CD4-positive, alpha-beta T cell (primary cell): ENCODE measurements at regions not wholly inside any gene's neighbourhood (a gene's known extent, or its start where the extent isn't known, plus 50 kb on each side); places are given as distances from the start of the nearest gene placed in this dataset.

Experiments
- ATAC-seq: fragments of 200-7000 bp; cut with Tn5 transposase; one replicate; pipeline ENCODE4 v1.10.0; 2022; ENCODE audit warnings: mild to moderate bottlenecking; ENCODE audit not compliant: poor library complexity
- CTCF ChIA-PET: fragments of 350-600 bp; sonication (Branson Sonifier 250); formaldehyde crosslinking; loops from one replicate; lab custom pipeline; 2021; ENCODE audit warnings: antibody characterized with exemption, inconsistent platforms; lab: Charles Lee
- POLR2A ChIA-PET: fragments of 350-600 bp; sonication (Branson Sonifier 250); formaldehyde crosslinking; loops from one replicate; lab custom pipeline; 2021; ENCODE audit warnings: antibody characterized with exemption, inconsistent platforms; lab: Charles Lee
- DNase-seq, 14 experiments: peaks; one replicate each; pipeline ENCODE4 v3.0.0-alpha.2; 2013 to 2020; ENCODE audit warnings: mixed read lengths in 2 of 14
- H3K27ac ChIP-seq, 2 donors: one replicate each; pipeline versions ENCODE4 v1.5.1 to v1.7.0; 2013; ENCODE audit warnings: low read length in 2 of 2, low read depth in 1 of 2, mild to moderate bottlenecking in 1 of 2
- H3K27me3 ChIP-seq, 2 experiments: 1 replicate in 1 of 2; 2 replicates in 1 of 2; pipeline versions ENCODE4 v1.6.1 to v1.7.0; 2013; ENCODE audit warnings: low read length in 2 of 2, control low read depth in 1 of 2, mild to moderate bottlenecking in 1 of 2, moderate library complexity in 1 of 2; ENCODE audit not compliant: insufficient read depth in 2 of 2, control insufficient read depth in 1 of 2
- H3K36me3 ChIP-seq: one replicate; pipeline ENCODE4 v1.6.1; 2013; ENCODE audit warnings: low read length, control low read depth; ENCODE audit not compliant: insufficient read depth
- H3K4me1 ChIP-seq: one replicate; pipeline ENCODE4 v1.6.1; 2013; ENCODE audit warnings: low read length, control low read depth; ENCODE audit not compliant: insufficient read depth
- H3K4me3 ChIP-seq: one replicate; pipeline ENCODE4 v1.5.1; 2013; ENCODE audit warnings: mild to moderate bottlenecking, low read length, moderate library complexity
- H3K9me3 ChIP-seq, 2 experiments: 1 replicate in 1 of 2; 2 replicates in 1 of 2; pipeline versions ENCODE4 v1.6.1 to v1.7.0; 2013; ENCODE audit warnings: low read length in 2 of 2, mild to moderate bottlenecking in 2 of 2, control low read depth in 1 of 2, moderate library complexity in 1 of 2; ENCODE audit not compliant: control insufficient read depth in 1 of 2, insufficient read depth in 1 of 2
- H3K27ac Mint-ChIP-seq: one replicate; pipeline ENCODE4 v1.8.0; 2020; ENCODE audit warnings: mixed read lengths
- H3K27me3 Mint-ChIP-seq: one replicate; pipeline ENCODE4 v1.8.0; 2021; ENCODE audit warnings: mixed read lengths
- H3K36me3 Mint-ChIP-seq: one replicate; pipeline ENCODE4 v1.8.0; 2021; ENCODE audit warnings: low read depth, mixed read lengths
- H3K4me1 Mint-ChIP-seq: one replicate; pipeline ENCODE4 v1.8.0; 2021; ENCODE audit warnings: low read depth, mixed read lengths
- H3K4me3 Mint-ChIP-seq: one replicate; pipeline ENCODE4 v1.8.0; 2020; ENCODE audit warnings: mild to moderate bottlenecking, mixed read lengths
- H3K9me3 Mint-ChIP-seq: one replicate; pipeline ENCODE4 v1.8.0; 2020; ENCODE audit warnings: mixed read lengths
- CTCF ChIP-seq: fragments of 200-600 bp; IDR thresholded peaks from one replicate; pipeline ENCODE4 v1.8.0; 2022; ENCODE audit warnings: antibody characterized with exemption, mild to moderate bottlenecking
- intact Hi-C, 2 experiments: fragments of 100-400 bp; cut with DNase I in 1 of 2; cut with micrococcal nuclease in 1 of 2; formaldehyde crosslinking; loops; one replicate each; pipeline versions ENCODE4 v1.15.1 to v1.9.0; 2023 to 2025; cut with DNase I, micrococcal nuclease

GRCh38 chr22:47802421-47802820 is 1040.0 kb downstream of the TBC1D22A start:
- H3K36me3 Mint-ChIP-seq: no peaks in the 10 kb centered on the region
- no peaks in the 10 kb centered on the region for H3K9me3 Mint-ChIP-seq
- POLR2A ChIA-PET: no interaction called here
- no peak for TF ChIP-seq CTCF
- Histone ChIP-seq H3K9me3 (peaks cover 0 to 24% of the 10 kb centered on the region in 2 experiments), H3K27me3 (peaks cover 0 to 7% of the 10 kb centered on the region in 2 experiments), H3K27ac (no peak overlapping the region), H3K4me3 (no peak overlapping the region), H3K36me3 (no peaks in the 10 kb centered on the region), H3K4me1 (no peaks in the 10 kb centered on the region)
- H3K4me3 Mint-ChIP-seq: no peak overlapping the region
- no peak for ATAC-seq
- no peaks in the 10 kb centered on the region for H3K4me1 Mint-ChIP-seq
- CTCF ChIA-PET: no interaction called here
- H3K27me3 Mint-ChIP-seq: peaks cover 28% of the 10 kb centered on the region
- no peak overlapping the region for H3K27ac Mint-ChIP-seq
- intact Hi-C loops: no loop called here
- no peak for DNase-seq

GRCh38 chr22:47801541-47802245 is 1039.2 kb downstream of the TBC1D22A start:
- H3K36me3 ChIP-seq: no peaks in the 10 kb centered on the region
- H3K4me3 Mint-ChIP-seq: no peak overlapping the region
- no peaks in the 10 kb centered on the region for H3K9me3 Mint-ChIP-seq
- H3K4me1 ChIP-seq: no peaks in the 10 kb centered on the region
- no peak overlapping the region for H3K27ac ChIP-seq
- H3K4me1 Mint-ChIP-seq: no peaks in the 10 kb centered on the region
- POLR2A ChIA-PET: no interaction called here
- CTCF ChIA-PET: no interaction called here
- TF ChIP-seq CTCF: no peak
- no peak overlapping the region for H3K27ac Mint-ChIP-seq
- no peaks in the 10 kb centered on the region for H3K36me3 Mint-ChIP-seq
- no peaks in the 10 kb centered on the region for H3K27me3 ChIP-seq
- intact Hi-C loops: no loop called here
- peaks cover 0 to 24% of the 10 kb centered on the region in 2 experiments for H3K9me3 ChIP-seq
- peaks cover 28% of the 10 kb centered on the region for H3K27me3 Mint-ChIP-seq
- peak in 1 of 14 experiments; percentile 27 for DNase-seq
- no peak overlapping the region for H3K4me3 ChIP-seq
- ATAC-seq: no peak

- intact Hi-C loops: no loop called here
- ChIA-PET POLR2A (no interaction called here), CTCF (no interaction called here)
- H3K4me1 ChIP-seq: no peaks in the 10 kb centered on the region
- DNase-seq (no peak), ATAC-seq (no peak)
- H3K36me3 ChIP-seq: no peaks in the 10 kb centered on the region
- no peak overlapping the region for H3K27ac ChIP-seq
- no peak for TF ChIP-seq CTCF
- H3K36me3 Mint-ChIP-seq: no peaks in the 10 kb centered on the region
- no peaks in the 10 kb centered on the region for H3K4me1 Mint-ChIP-seq
- H3K27ac Mint-ChIP-seq: no peak overlapping the region
- no peaks in the 10 kb centered on the region for H3K9me3 Mint-ChIP-seq
- H3K27me3 Mint-ChIP-seq: peaks cover 9% of the 10 kb centered on the region
- H3K27me3 ChIP-seq: no peaks in the 10 kb centered on the region
- peaks cover 0 to 15% of the 10 kb centered on the region in 2 experiments for H3K9me3 ChIP-seq
- H3K4me3 ChIP-seq: no peak overlapping the region
- H3K4me3 Mint-ChIP-seq: no peak overlapping the region
Measured at GRCh38 chr22:47798229-47798628, 1035.8 kb downstream of the TBC1D22A start.
